SK-N-SH treated with all-trans-retinoic acid at 6 μM for 48 hours (cell line): ENCODE measurements at regions not wholly inside any gene's neighbourhood (a gene's known extent, or its start where the extent isn't known, plus 50 kb on each side); places are given as distances from the start of the nearest gene placed in this dataset.

Experiments used
- ATAC-seq: fragments of 200-7000 bp; cut with Tn5 transposase; 3 replicates; pipeline ENCODE4 v1.9.1; 2020; ENCODE audit warnings: mild to moderate bottlenecking, moderate library complexity
- ARNTL ChIP-seq: fragments of 450-650 bp; formaldehyde crosslinking; IDR thresholded peaks from 2 replicates; pipeline ENCODE4 v1.5.0; 2020; ENCODE audit warnings: low read depth, mild to moderate bottlenecking, moderate library complexity, borderline replicate concordance
- BACH2 ChIP-seq: fragments of 250-450 bp; sonication (Bioruptor Pico); IDR thresholded peaks from 2 replicates; pipeline ENCODE4 v1.9.0; 2021; ENCODE audit warnings: mild to moderate bottlenecking, borderline replicate concordance
- CREB5 ChIP-seq: fragments of 250-450 bp; sonication (Bioruptor Pico); IDR thresholded peaks from 2 replicates; pipeline ENCODE4 v1.5.1; 2020; ENCODE audit warnings: low read depth, mild to moderate bottlenecking, moderate library complexity
- CSDC2 ChIP-seq: fragments of 250-450 bp; sonication (Bioruptor Pico); IDR thresholded peaks from 2 replicates; pipeline ENCODE4 v1.5.0; 2020; ENCODE audit warnings: mild to moderate bottlenecking, moderate library complexity
- ESRRG ChIP-seq: fragments of 250-450 bp; sonication (Bioruptor Pico); IDR thresholded peaks from 2 replicates; pipeline ENCODE4 v1.6.1; 2021; ENCODE audit warnings: mild to moderate bottlenecking
- GLIS3 ChIP-seq: fragments of 250-450 bp; sonication (Bioruptor Pico); IDR thresholded peaks from 2 replicates; pipeline ENCODE4 v1.5.0; 2020; ENCODE audit warnings: mild to moderate bottlenecking, moderate library complexity
- ISL1 ChIP-seq: fragments of 250-450 bp; sonication (Bioruptor Pico); IDR thresholded peaks from 2 replicates; pipeline ENCODE4 v2.1.2; 2022; ENCODE audit warnings: mild to moderate bottlenecking, moderate library complexity
- OSR1 ChIP-seq: fragments of 250-450 bp; sonication (Bioruptor Pico); IDR thresholded peaks from 2 replicates; pipeline ENCODE4 v1.8.0; 2022; ENCODE audit warnings: moderate library complexity, mild to moderate bottlenecking, inconsistent platforms
- PATZ1 ChIP-seq: fragments of 250-450 bp; sonication (Bioruptor Pico); IDR thresholded peaks from 2 replicates; pipeline ENCODE4 v1.8.0; 2020; ENCODE audit warnings: mild to moderate bottlenecking, moderate library complexity, borderline replicate concordance
- PPARA ChIP-seq: fragments of 250-450 bp; sonication (Bioruptor Pico); IDR thresholded peaks from 2 replicates; pipeline ENCODE4 v1.5.0; 2020; ENCODE audit warnings: mild to moderate bottlenecking, borderline replicate concordance
- RARB ChIP-seq: fragments of 250-450 bp; sonication (Bioruptor Pico); IDR thresholded peaks from 2 replicates; pipeline ENCODE4 v1.8.0; 2021; ENCODE audit warnings: mild to moderate bottlenecking, moderate library complexity
- SNAI2 ChIP-seq: fragments of 250-450 bp; sonication (Bioruptor Pico); IDR thresholded peaks from 2 replicates; pipeline ENCODE4 v1.5.0; 2020; ENCODE audit warnings: mild to moderate bottlenecking, moderate library complexity
- TCF4 ChIP-seq: fragments of 250-450 bp; sonication (Bioruptor Pico); IDR thresholded peaks from 2 replicates; pipeline ENCODE4 v1.8.0; 2021; ENCODE audit warnings: mild to moderate bottlenecking, moderate library complexity, borderline replicate concordance
- TOX ChIP-seq: fragments of 250-450 bp; sonication (Bioruptor Pico); IDR thresholded peaks from 2 replicates; pipeline ENCODE4 v1.8.0; 2021; ENCODE audit warnings: mild to moderate bottlenecking, moderate library complexity, borderline replicate concordance
- ZFP3 ChIP-seq: fragments of 250-450 bp; sonication (Bioruptor Pico); IDR thresholded peaks from 2 replicates; pipeline ENCODE4 v1.5.0; 2020; ENCODE audit warnings: mild to moderate bottlenecking, moderate library complexity
- ZFP30 ChIP-seq: fragments of 450-650 bp; formaldehyde crosslinking; IDR thresholded peaks from 2 replicates; pipeline ENCODE4 v1.5.0; 2022; ENCODE audit warnings: mild to moderate bottlenecking, moderate library complexity
- ZNF70 ChIP-seq: fragments of 450-650 bp; formaldehyde crosslinking; IDR thresholded peaks from 2 replicates; pipeline ENCODE4 v1.5.0; 2020; ENCODE audit warnings: mild to moderate bottlenecking, moderate library complexity
- ZNF8 ChIP-seq: fragments of 450-650 bp; formaldehyde crosslinking; IDR thresholded peaks from 2 replicates; pipeline ENCODE4 v1.5.0; 2020; ENCODE audit warnings: mild to moderate bottlenecking, moderate library complexity
- TF ChIP-seq, protein P1 (sequence below): fragments of 250-450 bp; sonication (Bioruptor Pico); IDR thresholded peaks from 2 replicates; pipeline ENCODE4 v1.5.1; 2021; ENCODE audit warnings: mild to moderate bottlenecking, moderate library complexity
- TF ChIP-seq, protein P2 (sequence below): fragments of 250-450 bp; sonication (Bioruptor Pico); IDR thresholded peaks from 2 replicates; pipeline ENCODE4 v1.8.0; 2021; ENCODE audit warnings: low read depth, mild to moderate bottlenecking, moderate library complexity, borderline replicate concordance
- TF ChIP-seq, protein P3 (sequence below): fragments of 250-450 bp; sonication (Bioruptor Pico); IDR thresholded peaks from 2 replicates; pipeline ENCODE4 v1.5.0; 2020; ENCODE audit warnings: mild to moderate bottlenecking, moderate library complexity

GRCh38 chr15:70539409-70539808, 223.9 kb downstream of the UACA start:
- no peak for ATAC-seq
- TF ChIP-seq, protein P1, sequence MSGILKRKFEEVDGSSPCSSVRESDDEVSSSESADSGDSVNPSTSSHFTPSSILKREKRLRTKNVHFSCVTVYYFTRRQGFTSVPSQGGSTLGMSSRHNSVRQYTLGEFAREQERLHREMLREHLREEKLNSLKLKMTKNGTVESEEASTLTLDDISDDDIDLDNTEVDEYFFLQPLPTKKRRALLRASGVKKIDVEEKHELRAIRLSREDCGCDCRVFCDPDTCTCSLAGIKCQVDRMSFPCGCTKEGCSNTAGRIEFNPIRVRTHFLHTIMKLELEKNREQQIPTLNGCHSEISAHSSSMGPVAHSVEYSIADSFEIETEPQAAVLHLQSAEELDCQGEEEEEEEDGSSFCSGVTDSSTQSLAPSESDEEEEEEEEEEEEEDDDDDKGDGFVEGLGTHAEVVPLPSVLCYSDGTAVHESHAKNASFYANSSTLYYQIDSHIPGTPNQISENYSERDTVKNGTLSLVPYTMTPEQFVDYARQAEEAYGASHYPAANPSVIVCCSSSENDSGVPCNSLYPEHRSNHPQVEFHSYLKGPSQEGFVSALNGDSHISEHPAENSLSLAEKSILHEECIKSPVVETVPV (CRISPR knock-in tag), result no peak
- TF ChIP-seq PATZ1 (CRISPR knock-in tag), result no peak
- TF ChIP-seq CREB5 (CRISPR knock-in tag), result no peak
- TF ChIP-seq ESRRG (CRISPR knock-in tag), result no peak
- no peak for TF ChIP-seq ZFP3 (CRISPR knock-in tag)
- TF ChIP-seq GLIS3 (CRISPR knock-in tag), result no peak
- no peak for TF ChIP-seq RARB
- TF ChIP-seq OSR1 (CRISPR knock-in tag), result no peak
- no peak for TF ChIP-seq CSDC2 (CRISPR knock-in tag)
- TF ChIP-seq BACH2 (CRISPR knock-in tag), result no peak
- TF ChIP-seq ARNTL (CRISPR knock-in tag), result no peak
- TF ChIP-seq ISL1 (CRISPR knock-in tag), result no peak
- no peak for TF ChIP-seq TCF4 (CRISPR knock-in tag)
- TF ChIP-seq TOX (CRISPR knock-in tag), result no peak
- TF ChIP-seq PPARA (CRISPR knock-in tag), result no peak
- TF ChIP-seq, protein P2, sequence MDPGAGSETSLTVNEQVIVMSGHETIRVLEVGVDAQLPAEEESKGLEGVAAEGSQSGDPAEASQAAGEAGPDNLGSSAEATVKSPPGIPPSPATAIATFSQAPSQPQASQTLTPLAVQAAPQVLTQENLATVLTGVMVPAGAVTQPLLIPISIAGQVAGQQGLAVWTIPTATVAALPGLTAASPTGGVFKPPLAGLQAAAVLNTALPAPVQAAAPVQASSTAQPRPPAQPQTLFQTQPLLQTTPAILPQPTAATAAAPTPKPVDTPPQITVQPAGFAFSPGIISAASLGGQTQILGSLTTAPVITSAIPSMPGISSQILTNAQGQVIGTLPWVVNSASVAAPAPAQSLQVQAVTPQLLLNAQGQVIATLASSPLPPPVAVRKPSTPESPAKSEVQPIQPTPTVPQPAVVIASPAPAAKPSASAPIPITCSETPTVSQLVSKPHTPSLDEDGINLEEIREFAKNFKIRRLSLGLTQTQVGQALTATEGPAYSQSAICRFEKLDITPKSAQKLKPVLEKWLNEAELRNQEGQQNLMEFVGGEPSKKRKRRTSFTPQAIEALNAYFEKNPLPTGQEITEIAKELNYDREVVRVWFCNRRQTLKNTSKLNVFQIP (CRISPR knock-in tag), result no peak
- no peak for TF ChIP-seq SNAI2 (CRISPR knock-in tag)
- no peak for TF ChIP-seq ZNF70 (CRISPR knock-in tag)
- TF ChIP-seq ZNF8, result no peak
- TF ChIP-seq ZFP30, result no peak

DNA sequence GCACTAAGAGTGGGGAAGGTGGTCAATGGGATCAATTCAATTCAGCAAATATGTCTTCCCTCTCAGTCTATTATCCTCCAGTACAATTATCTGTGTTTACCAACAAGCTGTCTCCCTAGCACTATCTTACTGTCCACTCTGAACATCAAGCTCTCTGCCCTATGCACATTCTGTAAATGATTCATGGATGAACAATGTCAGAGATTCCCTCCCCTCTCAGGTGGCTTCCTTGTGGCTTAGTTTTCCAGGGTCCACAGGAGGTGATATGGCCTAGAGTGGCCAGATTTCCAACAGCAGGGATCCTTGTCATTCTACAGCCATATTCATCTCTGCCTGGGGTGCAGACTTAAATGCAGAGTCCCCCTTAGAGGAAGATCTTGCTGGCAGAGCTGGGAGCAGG, 225.1 kb downstream of the UACA start:
- TF ChIP-seq RARB (no peak), CSDC2 (CRISPR knock-in tag) (no peak)
- ATAC-seq, result peak; percentile 74

DNA sequence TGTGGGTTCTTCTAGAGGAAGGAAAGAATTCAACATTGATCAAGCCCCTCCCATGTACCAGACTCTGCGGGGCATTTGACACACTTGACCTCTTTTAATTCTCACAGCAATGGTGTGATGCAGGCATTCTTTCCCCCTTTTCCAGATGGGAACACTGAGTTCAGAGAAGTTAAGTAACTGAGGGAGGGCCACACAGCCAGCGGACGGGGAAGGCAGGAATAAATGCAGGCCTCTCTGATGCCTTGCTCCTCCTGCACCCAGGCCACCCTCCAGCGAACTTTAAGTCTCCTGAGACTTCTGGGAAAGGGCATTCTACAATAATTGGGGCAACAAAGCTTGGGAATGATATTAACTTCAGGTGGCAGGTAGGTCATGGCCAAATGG, 227.4 kb downstream of the UACA start:
- TF ChIP-seq PPARA (CRISPR knock-in tag) (no peak), ZFP30 (no peak), BACH2 (CRISPR knock-in tag) (no peak), RARB (no peak), PATZ1 (CRISPR knock-in tag) (no peak), OSR1 (CRISPR knock-in tag) (no peak), ESRRG (CRISPR knock-in tag) (no peak)
- TF ChIP-seq, protein P3, sequence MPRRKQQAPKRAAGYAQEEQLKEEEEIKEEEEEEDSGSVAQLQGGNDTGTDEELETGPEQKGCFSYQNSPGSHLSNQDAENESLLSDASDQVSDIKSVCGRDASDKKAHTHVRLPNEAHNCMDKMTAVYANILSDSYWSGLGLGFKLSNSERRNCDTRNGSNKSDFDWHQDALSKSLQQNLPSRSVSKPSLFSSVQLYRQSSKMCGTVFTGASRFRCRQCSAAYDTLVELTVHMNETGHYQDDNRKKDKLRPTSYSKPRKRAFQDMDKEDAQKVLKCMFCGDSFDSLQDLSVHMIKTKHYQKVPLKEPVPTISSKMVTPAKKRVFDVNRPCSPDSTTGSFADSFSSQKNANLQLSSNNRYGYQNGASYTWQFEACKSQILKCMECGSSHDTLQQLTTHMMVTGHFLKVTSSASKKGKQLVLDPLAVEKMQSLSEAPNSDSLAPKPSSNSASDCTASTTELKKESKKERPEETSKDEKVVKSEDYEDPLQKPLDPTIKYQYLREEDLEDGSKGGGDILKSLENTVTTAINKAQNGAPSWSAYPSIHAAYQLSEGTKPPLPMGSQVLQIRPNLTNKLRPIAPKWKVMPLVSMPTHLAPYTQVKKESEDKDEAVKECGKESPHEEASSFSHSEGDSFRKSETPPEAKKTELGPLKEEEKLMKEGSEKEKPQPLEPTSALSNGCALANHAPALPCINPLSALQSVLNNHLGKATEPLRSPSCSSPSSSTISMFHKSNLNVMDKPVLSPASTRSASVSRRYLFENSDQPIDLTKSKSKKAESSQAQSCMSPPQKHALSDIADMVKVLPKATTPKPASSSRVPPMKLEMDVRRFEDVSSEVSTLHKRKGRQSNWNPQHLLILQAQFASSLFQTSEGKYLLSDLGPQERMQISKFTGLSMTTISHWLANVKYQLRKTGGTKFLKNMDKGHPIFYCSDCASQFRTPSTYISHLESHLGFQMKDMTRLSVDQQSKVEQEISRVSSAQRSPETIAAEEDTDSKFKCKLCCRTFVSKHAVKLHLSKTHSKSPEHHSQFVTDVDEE (CRISPR knock-in tag), result no peak
- TF ChIP-seq, protein P2 (CRISPR knock-in tag), result no peak
- no peak for ATAC-seq
